GM10266 (cell line): ENCODE measurements at regions not wholly inside any gene's neighbourhood (a gene's known extent, or its start where the extent isn't known, plus 50 kb on each side); places are given as distances from the start of the nearest gene placed in this dataset.

Source experiments
- DNase-seq: peaks from one replicate; pipeline ENCODE4 v3.0.0; 2012; ENCODE audit errors: extremely low spot score
- TF ChIP-seq, protein P1 (sequence below): IDR thresholded peaks from 2 replicates; pipeline ENCODE4 v1.5.1; 2012; ENCODE audit warnings: mild to moderate bottlenecking, low read depth; ENCODE audit not compliant: control insufficient read depth, insufficient read depth; ENCODE audit errors: missing control alignments

DNA sequence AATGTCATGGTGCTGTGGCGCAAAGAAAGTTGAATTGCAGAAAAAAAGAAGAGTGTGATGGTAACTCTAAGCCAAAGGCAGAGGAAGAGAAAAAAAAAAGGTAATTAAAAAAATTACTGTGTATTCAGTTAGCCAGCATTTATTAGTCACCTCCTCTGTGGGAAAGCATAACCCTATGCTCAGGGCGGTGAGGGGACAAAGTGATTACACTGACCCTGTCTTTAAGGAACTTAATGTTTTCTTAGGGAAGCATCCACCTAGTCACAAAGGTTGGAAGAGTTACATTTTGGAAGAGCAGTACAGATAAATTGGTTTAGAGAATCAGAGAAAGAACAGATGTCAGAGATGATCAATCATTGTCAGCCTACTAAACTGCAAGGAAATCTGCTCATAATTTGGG, 410.3 kb downstream of the CDH11 start:
- no peak for DNase-seq
- TF ChIP-seq, protein P1, sequence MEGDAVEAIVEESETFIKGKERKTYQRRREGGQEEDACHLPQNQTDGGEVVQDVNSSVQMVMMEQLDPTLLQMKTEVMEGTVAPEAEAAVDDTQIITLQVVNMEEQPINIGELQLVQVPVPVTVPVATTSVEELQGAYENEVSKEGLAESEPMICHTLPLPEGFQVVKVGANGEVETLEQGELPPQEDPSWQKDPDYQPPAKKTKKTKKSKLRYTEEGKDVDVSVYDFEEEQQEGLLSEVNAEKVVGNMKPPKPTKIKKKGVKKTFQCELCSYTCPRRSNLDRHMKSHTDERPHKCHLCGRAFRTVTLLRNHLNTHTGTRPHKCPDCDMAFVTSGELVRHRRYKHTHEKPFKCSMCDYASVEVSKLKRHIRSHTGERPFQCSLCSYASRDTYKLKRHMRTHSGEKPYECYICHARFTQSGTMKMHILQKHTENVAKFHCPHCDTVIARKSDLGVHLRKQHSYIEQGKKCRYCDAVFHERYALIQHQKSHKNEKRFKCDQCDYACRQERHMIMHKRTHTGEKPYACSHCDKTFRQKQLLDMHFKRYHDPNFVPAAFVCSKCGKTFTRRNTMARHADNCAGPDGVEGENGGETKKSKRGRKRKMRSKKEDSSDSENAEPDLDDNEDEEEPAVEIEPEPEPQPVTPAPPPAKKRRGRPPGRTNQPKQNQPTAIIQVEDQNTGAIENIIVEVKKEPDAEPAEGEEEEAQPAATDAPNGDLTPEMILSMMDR: no peak

- DNase-seq: no peak
- TF ChIP-seq, protein P1: no peak
Observed at GRCh38 chr16:64711026-64711425, 410.8 kb downstream of the CDH11 start.

DNA sequence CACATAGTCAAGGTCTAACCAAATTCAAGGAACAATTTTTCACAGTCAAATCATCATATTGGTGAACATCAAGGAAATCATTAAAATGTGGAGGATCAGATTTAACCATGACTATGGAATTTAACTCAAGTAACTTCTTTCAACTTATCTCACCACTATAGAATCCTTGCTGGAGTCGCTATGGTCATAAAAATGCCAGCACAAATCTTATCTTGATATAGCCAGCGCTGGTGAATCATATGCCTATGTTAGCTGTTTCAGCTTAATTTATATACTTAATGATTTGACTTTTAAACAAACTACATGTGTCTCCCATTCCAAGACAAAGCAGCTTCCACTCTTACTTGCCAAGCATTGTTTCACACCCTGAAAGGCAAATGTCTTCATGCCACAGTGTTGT, 416.4 kb downstream of the CDH11 start:
- DNase-seq: no peak
- TF ChIP-seq, protein P1: no peak

- no peak for DNase-seq
- TF ChIP-seq, protein P1: no peak
Observed at GRCh38 chr16:64704386-64704785, 417.5 kb downstream of the CDH11 start.

DNA sequence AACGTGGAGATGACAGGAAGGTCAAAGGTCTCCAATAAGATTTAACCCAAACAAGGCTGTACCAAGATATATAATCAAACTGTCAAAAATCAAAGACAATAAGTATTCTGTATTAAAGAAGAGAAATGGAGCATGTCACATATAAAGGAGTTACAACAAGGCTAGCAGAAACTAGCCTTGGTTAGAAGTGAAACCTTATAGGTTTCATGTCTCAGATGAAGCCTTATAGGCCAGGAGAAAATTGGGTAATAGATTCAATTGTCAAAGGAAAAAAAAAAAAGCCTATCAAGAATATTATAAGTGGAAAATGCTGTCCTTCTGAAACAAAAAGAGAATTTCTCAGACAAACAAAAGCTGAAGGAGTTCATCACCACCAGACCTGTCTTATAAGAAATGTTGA, 419.4 kb downstream of the CDH11 start:
- no peak for DNase-seq
- TF ChIP-seq, protein P1: no peak

DNA sequence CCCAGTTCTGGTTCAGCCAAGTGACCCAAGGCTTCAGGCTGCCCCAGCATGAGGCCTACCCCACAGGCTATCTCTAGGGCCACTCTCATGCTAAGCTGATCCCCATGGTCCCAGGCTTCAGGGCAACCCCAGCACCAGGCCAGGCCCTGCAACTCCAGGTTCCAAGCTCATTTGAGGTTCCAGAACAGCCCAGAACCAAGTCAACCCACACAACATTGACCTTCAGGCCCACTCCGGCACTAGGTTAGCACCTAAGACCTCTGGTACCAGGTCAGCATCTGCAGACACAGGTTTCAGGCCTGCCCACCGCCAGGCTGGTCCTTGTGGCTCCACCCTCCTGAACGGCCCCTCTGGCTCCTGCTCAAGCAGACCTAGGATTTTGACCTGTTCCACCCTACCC, 421.2 kb downstream of the CDH11 start:
- DNase-seq: no peak
- TF ChIP-seq, protein P1: no peak

DNA sequence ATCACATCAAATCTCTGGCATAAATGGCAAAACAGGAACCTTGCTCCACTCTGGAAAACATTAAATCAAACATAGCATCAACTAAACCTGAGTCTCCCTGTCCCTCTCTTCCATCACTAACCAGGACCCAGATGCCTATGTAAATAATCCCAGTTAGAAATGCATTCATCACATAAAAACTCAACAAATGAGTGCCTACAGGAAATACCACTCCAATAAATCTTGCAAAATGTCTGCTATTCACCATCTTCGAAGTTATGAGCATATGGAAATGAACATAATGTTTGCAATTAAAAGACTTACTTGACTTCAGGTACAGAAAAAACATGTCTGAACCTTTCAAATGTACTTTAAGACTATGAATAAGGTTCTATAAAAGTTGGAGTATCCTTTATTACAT, 425.0 kb downstream of the CDH11 start:
- DNase-seq: no peak
- TF ChIP-seq, protein P1: no peak

DNA sequence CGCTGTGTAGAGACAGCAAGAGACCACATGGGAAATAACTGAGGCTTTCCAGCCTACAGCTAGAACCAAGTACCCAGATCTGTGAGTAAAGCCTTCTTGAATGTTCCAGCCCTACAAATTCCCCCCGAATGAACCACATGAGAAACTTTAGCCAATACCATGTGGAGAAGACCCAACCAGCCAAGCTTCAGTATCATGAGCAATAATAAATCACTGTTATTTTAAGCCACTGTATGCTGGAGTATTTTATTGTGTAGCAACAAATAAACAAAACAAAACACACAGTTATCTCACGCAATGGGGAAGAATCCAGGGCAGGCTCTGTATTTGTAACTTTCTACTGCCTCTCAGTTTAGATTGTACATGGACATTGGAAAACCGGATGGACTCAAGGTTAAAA, 426.2 kb downstream of the CDH11 start:
- no peak for DNase-seq
- TF ChIP-seq, protein P1: no peak
